Activated CD4-positive, alpha-beta T cell treated with anti-CD3 and anti-CD28 coated beads for 1 hour (primary cell): ENCODE measurements at regions not wholly inside any gene's neighbourhood (a gene's known extent, or its start where the extent isn't known, plus 50 kb on each side); places are given as distances from the start of the nearest gene placed in this dataset.
"Not testable (repeated sequence)": the region's sequence is repeated elsewhere in the genome, so short reads cannot be mapped to it uniquely, and the experiment has no call there.

ENCODE experiments used
- DNase-seq: peaks from one replicate; pipeline ENCODE4 v3.0.0-alpha.2; 2020

GRCh38 chr18:9021458-9021857 is 81.0 kb upstream of the NDUFV2 start:
- DNase-seq, result no peak

- DNase-seq, result no peak
Observed at GRCh38 chr18:9022397-9023155, 79.9 kb upstream of the NDUFV2 start.

GRCh38 chr18:9024031-9024646 is 78.4 kb upstream of the NDUFV2 start:
- not testable (repeated sequence) for DNase-seq

GRCh38 chr18:9025091-9025838 is 77.2 kb upstream of the NDUFV2 start:
- DNase-seq, result no peak

GRCh38 chr18:9029131-9029530 is 73.4 kb upstream of the NDUFV2 start:
- DNase-seq, result no peak

- DNase-seq, result no peak
Observed at GRCh38 chr18:9032519-9032918, 70.0 kb upstream of the NDUFV2 start.

GRCh38 chr18:9038277-9038871 is 64.1 kb upstream of the NDUFV2 start:
- no peak for DNase-seq

GRCh38 chr18:9039441-9040071 is 62.9 kb upstream of the NDUFV2 start:
- DNase-seq, result no peak

GRCh38 chr18:9042766-9043481 is 59.6 kb upstream of the NDUFV2 start:
- DNase-seq, result no peak

- DNase-seq, result no peak
Observed at GRCh38 chr18:9043581-9043980, 58.9 kb upstream of the NDUFV2 start.

- DNase-seq, result no peak
Observed at GRCh38 chr18:9047715-9048114, 54.8 kb upstream of the NDUFV2 start.

- no peak for DNase-seq
Observed at GRCh38 chr18:9048236-9048635, 54.3 kb upstream of the NDUFV2 start.

- DNase-seq, result no peak
Observed at GRCh38 chr18:9048808-9049494, 53.5 kb upstream of the NDUFV2 start.

- DNase-seq, result no peak
Observed at GRCh38 chr18:9049495-9049809, 53.0 kb upstream of the NDUFV2 start.

GRCh38 chr18:9050628-9051284 is 51.7 kb upstream of the NDUFV2 start:
- not testable (repeated sequence) for DNase-seq
